ENCODE measurements at regions not wholly inside any gene's neighbourhood (a gene's known extent, or its start where the extent isn't known, plus 50 kb on each side); places are given as distances from the start of the nearest gene placed in this dataset.
"Not testable (repeated sequence)": the region's sequence is repeated elsewhere in the genome, so short reads cannot be mapped to it uniquely, and the experiment has no call there.

- not testable (repeated sequence) for H3K4me1 ChIP-seq (ENCODE audit: insufficient read depth, low read length); H2AFZ ChIP-seq (ENCODE audit: low read length); H3K27ac ChIP-seq (ENCODE audit: insufficient read length, low read depth, low read length); H2BK15ac ChIP-seq (ENCODE audit: low read depth, low read length); H3K18ac ChIP-seq (ENCODE audit: insufficient read length, low read depth, low read length); H4K8ac ChIP-seq (replicated peaks; ENCODE audit: insufficient read length, low read depth, low read length); DNase-seq; H3K9ac ChIP-seq (ENCODE audit: extremely low read depth, insufficient read length, low read length); H3K27me3 Mint-ChIP-seq (ENCODE audit: low read depth); H3K23ac ChIP-seq (ENCODE audit: insufficient read length, low read depth, low read length); H3K27me3 ChIP-seq (ENCODE audit: insufficient read depth, low read length); H3K36me3 Mint-ChIP-seq (ENCODE audit: insufficient read depth in 1 of 3, low read depth in 3 of 3); H3K4me3 Mint-ChIP-seq; H2BK120ac ChIP-seq (ENCODE audit: low read depth, low read length, poor library complexity, severe bottlenecking); H4K5ac ChIP-seq (ENCODE audit: insufficient read length, low read depth, low read length); H3K4me1 Mint-ChIP-seq; H3K23me2 ChIP-seq (ENCODE audit: insufficient read length, low read depth, low read length, poor library complexity, severe bottlenecking); H3K79me1 ChIP-seq (ENCODE audit: insufficient read depth, low read depth, low read length, poor library complexity, severe bottlenecking); H2BK20ac ChIP-seq (ENCODE audit: low read depth, low read length, poor library complexity, severe bottlenecking); H3K79me2 ChIP-seq (ENCODE audit: insufficient read depth, low read length); H4K91ac ChIP-seq (ENCODE audit: insufficient read length, low read depth, low read length); H3T11ph ChIP-seq (ENCODE audit: low read length); H3K27ac Mint-ChIP-seq; H3K4ac ChIP-seq (ENCODE audit: low read depth, low read length); H3K4me2 ChIP-seq (ENCODE audit: insufficient read depth, insufficient read length, low read length); H2BK5ac ChIP-seq (ENCODE audit: insufficient read length, low read length); H3K14ac ChIP-seq (ENCODE audit: insufficient read depth, low read length); H4K20me1 ChIP-seq (ENCODE audit: control insufficient read depth, insufficient read depth, insufficient read length); H3K56ac ChIP-seq (ENCODE audit: insufficient read length, low read depth, low read length); H2AK5ac ChIP-seq (ENCODE audit: insufficient read length, low read length); H2BK12ac ChIP-seq (ENCODE audit: insufficient read length, low read depth, low read length)
- peaks cover 22% of the 10 kb centered on the region for H3K9me3 ChIP-seq (ENCODE audit: control insufficient read depth, low read depth, low read length)
- H3K9me3 Mint-ChIP-seq = peaks cover 70 to 82% of the 10 kb centered on the region in 2 experiments
- WGBS (ENCODE audit: extremely low coverage, insufficient read length, low lambda C conversion rate) = no CpG with 5 or more reads among the region's 1 CpG
Measured at GRCh38 chrX:65888150-65888549, 151.7 kb downstream of the VSIG4 start.
